Astrocyte (in vitro differentiated cells and primary cell): ENCODE measurements at regions not wholly inside any gene's neighbourhood (a gene's known extent, or its start where the extent isn't known, plus 50 kb on each side); places are given as distances from the start of the nearest gene placed in this dataset.

Source experiments
- EZH2 ChIP-seq: IDR thresholded peaks from 2 replicates; pipeline ENCODE4 v1.6.1; 2012; ENCODE audit warnings: mild to moderate bottlenecking, low read length, inconsistent platforms; ENCODE audit not compliant: insufficient read depth
- TF ChIP-seq, protein P1 (sequence below): IDR thresholded peaks from 2 replicates; pipeline ENCODE4 v1.5.1; 2011; ENCODE audit warnings: low read depth, mild to moderate bottlenecking, inconsistent platforms, low read length, moderate library complexity; ENCODE audit not compliant: insufficient read depth

DNA sequence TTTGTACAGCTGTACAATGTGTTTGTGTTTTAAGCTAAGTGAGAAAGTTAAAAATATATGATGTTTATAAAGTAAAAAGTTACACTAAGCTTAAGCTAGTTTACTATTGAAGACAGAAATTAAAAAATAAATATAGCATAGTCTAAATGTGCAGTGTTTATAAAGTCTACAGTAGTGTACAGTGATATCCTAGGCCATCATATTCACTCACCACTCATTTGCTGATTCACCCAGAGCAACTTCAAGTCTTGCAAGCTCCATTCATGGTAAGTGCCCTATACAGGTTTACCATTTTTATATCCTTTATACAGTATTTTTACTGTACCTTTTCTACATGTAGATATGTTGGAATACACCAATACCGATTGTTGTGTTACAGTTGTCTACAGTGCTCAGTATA, 553.2 kb upstream of the TBL1XR1 start:
- TF ChIP-seq, protein P1, sequence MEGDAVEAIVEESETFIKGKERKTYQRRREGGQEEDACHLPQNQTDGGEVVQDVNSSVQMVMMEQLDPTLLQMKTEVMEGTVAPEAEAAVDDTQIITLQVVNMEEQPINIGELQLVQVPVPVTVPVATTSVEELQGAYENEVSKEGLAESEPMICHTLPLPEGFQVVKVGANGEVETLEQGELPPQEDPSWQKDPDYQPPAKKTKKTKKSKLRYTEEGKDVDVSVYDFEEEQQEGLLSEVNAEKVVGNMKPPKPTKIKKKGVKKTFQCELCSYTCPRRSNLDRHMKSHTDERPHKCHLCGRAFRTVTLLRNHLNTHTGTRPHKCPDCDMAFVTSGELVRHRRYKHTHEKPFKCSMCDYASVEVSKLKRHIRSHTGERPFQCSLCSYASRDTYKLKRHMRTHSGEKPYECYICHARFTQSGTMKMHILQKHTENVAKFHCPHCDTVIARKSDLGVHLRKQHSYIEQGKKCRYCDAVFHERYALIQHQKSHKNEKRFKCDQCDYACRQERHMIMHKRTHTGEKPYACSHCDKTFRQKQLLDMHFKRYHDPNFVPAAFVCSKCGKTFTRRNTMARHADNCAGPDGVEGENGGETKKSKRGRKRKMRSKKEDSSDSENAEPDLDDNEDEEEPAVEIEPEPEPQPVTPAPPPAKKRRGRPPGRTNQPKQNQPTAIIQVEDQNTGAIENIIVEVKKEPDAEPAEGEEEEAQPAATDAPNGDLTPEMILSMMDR: no peak
- no peak for TF ChIP-seq EZH2
